GM13977 (cell line): ENCODE measurements at regions not wholly inside any gene's neighbourhood (a gene's known extent, or its start where the extent isn't known, plus 50 kb on each side); places are given as distances from the start of the nearest gene placed in this dataset.

Experiments used
- DNase-seq: peaks from one replicate; pipeline ENCODE4 v3.0.0; 2012; ENCODE audit warnings: low spot score
- CTCF ChIP-seq: IDR thresholded peaks from 2 replicates; pipeline ENCODE4 v1.5.1; 2012; ENCODE audit warnings: mild to moderate bottlenecking, control low read depth; ENCODE audit not compliant: insufficient read depth; ENCODE audit errors: extremely low read depth, missing control alignments
- in situ Hi-C: fragments of 300-500 bp; cut with MboI; formaldehyde crosslinking; loops from one replicate; pipeline ENCODE4 v1.12.0; 2022; ENCODE audit warnings: low sequenced_read_pairs, low pct_unique_long_range_greater_than_20kb, mixed read lengths, inconsistent platforms; ENCODE audit not compliant: unreplicated experiment

GRCh38 chr2:18423636-18424035, 136.8 kb downstream of the RDH14 start:
- no peak for DNase-seq
- in situ Hi-C loops: no loop called here

GRCh38 chr2:18422432-18423165, 137.9 kb downstream of the RDH14 start:
- no peak for TF ChIP-seq CTCF
- DNase-seq: no peak
- in situ Hi-C loops: no loop called here

More at GRCh38 chr2:18423636-18424035, 136.8 kb downstream of the RDH14 start:
- TF ChIP-seq CTCF: no peak

GRCh38 chr2:18413676-18414396, 146.6 kb downstream of the RDH14 start:
- in situ Hi-C loops: no loop called here
- no peak for DNase-seq

GRCh38 chr2:18412980-18413675, 147.3 kb downstream of the RDH14 start:
- DNase-seq: no peak
- in situ Hi-C loops: no loop called here
- TF ChIP-seq CTCF: no peak

More at GRCh38 chr2:18413676-18414396, 146.6 kb downstream of the RDH14 start:
- TF ChIP-seq CTCF: no peak

- no peak for DNase-seq
- TF ChIP-seq CTCF: no peak
- in situ Hi-C loops: no loop called here
Measured at GRCh38 chr2:18411626-18412025, 148.8 kb downstream of the RDH14 start.

GRCh38 chr2:18410543-18410942, 149.9 kb downstream of the RDH14 start:
- TF ChIP-seq CTCF: no peak
- in situ Hi-C loops: no loop called here
- DNase-seq: no peak
